ENCODE measurements at regions not wholly inside any gene's neighbourhood (a gene's known extent, or its start where the extent isn't known, plus 50 kb on each side); places are given as distances from the start of the nearest gene placed in this dataset.
A peak's percentile ranks its signal among the peaks of the same experiment; 100 is the strongest.

DNA sequence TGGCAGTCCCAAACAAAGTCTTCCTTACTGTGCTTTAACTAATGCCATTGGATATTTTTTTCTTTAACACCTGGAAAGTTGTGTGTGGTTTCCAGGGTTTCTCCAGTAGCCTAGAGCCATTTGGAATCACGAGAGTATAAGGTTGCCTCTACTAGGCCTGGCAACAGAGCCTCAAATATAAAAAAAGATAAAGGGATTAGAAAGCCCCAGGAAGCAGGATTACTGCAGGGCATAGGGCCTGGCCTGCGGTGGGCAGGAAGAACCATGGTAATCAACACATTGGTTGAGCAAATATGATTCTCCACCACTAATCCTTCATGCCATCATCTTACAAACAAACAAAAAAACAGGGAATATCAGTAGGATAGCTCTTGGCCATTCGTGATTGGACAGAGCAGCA, 177.8 kb upstream of the GGTLC1 start:
- no peak for DNase-seq

DNA sequence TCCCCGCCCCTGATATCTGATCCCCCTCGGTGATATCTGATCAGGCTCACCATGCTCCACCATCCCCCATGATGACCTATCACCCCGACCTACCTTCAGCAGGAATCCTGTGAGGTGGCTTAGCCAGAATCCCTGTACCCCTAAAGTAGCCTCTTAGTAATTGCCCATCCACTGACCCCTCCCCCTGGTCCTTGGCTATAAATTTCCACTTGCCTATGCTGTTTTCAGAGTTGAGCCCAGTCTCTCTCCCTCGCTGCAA, 177.5 kb upstream of the GGTLC1 start:
- no peak for DNase-seq

- DNase-seq, result no peak
Observed at GRCh38 chr20:24165301-24166122, 176.9 kb upstream of the GGTLC1 start.

DNA sequence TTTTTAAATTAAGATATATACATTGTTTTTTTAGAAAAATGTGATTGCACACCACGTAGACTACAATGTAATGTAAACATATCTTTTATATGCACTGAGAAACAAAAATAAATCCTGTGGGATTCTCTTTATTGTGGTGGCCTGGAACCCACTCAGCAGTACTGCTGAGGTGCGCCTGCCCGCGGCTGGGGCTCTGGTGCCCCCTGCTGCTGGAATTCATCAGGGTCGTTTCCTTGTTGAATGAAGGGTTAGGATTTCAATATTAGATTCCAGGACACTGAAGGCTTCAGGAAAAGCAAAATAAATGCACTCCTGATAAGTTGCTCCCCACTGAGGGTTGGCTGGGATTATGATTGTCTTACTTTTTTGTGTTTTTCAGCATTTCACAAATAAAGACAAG, 175.8 kb upstream of the GGTLC1 start:
- no peak for DNase-seq

GRCh38 chr20:24163506-24163905, 174.9 kb upstream of the GGTLC1 start:
- no peak for DNase-seq

DNA sequence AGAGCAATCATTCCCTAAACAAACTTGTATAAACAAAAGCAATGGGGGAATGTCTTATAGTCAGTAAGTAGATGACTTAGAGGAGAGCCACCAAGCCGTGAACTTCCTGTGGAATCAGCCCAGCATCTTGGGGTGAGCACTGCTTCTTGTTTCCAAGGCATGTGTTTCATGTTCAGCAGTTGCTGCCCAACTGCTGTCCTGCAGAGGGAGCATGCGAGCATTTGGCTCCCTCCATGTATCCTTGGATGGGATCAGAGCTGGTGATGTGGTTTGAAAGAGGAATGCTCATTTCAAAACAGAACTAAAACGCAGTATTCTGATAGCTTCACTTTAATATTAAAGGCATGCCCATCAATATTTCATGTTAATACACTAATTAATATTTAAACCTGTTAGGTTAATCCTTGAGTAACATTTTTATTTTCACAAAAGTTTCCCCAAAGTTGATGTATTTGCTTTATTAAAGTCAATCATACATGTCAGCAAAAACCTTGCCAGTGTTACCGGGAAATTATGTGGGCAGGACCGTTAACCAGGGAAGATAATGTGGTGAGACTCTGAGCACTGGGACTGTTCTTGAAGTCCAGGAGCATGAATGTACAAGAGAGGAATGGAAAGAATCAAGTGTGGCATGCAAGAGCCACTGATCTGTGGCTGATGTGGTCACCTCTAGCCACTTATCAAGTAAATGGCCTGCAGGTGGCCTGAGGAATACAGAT, 172.1 kb upstream of the GGTLC1 start:
- peak in 12 of 14 donors; percentile 1 to 43 (median 17) for DNase-seq

DNA sequence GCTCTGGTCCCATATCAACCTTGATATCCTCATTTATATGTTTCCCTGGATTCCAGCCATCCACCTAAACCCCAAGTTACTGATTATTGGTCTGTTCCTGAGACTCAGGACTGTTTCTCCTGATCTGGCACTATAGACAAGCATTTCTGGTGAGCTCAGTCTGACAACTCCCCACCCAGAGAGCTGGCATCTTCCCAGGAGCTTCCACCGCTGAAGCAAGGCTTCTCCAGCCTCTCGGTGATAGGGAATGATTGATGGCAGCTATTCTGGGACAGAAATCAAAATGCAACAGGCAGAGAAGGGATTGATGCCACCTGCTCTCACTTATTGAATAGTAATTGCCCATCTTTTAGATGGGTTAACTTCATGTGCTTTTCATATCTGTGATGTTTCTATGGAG, 169.7 kb upstream of the GGTLC1 start:
- DNase-seq, result no peak

DNA sequence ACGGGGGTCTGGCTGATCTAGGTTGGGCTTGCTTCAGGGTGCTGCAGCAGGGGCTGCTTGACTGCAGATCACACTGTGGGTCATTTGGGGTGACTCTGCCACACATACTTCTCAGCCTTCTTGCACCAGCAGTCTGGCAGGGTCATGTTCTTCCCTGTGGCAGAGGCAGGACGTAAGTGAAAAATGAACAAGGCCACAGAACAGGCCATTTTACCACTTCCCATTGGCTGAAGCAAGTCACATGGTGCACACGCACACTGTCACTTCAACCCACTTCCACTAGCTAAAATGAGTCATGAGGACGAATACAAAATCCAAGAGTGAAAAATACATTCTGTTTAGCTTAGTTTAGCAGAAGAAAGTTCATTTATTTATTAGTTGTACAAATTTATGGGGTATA, 168.6 kb upstream of the GGTLC1 start:
- no peak for DNase-seq

- DNase-seq, result no peak
Observed at GRCh38 chr20:24153101-24154040, 164.8 kb upstream of the GGTLC1 start.

DNA sequence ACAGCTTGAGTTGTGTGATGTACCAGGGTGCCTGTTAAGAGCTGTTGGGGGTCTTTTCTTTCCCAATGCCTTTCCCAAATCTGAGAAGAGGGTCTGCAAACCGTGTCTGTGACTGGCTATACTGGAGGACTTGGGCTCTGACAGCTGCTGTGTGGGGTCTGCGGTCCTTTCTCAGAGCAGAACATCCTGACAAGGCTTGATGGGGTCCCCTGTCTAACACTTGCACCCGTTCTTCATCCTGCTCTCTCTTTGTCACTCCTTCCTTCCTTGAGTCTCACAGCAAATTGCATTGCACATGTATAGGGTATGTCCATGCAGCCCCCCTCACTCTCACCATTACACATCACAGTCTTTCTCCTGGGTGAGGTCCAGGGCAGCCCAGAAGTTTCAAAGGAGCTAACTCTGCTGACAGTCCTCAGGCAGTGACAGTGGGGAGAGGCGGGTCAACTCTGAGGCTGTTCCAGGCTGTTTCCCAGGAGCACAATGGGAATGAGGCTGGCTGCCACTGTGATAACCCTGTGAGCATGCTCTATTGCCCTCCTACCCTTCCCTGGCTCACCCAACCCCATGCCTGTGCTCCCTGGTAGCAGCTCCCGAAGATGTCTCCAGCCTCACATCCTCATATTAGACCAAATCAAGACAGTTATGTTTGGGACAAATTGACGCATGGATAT, 163.2 kb upstream of the GGTLC1 start:
- DNase-seq, result no peak

DNA sequence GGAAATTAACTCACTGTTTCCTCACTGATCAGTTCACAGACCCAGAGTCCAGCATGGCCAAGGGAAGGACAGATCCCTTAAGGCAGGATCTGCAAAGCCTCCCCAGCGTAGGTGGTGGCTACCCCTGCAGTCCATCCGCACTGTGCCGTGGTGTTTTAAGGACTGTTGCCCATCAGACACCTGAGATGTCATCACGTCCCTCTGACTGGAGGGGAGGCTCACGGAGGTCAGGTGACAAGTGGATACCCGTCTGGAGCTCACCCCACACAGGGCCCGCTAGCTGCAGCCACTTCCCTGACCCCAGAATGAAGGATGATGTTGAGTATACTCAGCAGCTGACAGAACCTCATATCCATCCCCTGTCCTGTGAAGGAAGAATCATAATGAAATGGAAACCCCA, 161.8 kb upstream of the GGTLC1 start:
- no peak for DNase-seq

DNA sequence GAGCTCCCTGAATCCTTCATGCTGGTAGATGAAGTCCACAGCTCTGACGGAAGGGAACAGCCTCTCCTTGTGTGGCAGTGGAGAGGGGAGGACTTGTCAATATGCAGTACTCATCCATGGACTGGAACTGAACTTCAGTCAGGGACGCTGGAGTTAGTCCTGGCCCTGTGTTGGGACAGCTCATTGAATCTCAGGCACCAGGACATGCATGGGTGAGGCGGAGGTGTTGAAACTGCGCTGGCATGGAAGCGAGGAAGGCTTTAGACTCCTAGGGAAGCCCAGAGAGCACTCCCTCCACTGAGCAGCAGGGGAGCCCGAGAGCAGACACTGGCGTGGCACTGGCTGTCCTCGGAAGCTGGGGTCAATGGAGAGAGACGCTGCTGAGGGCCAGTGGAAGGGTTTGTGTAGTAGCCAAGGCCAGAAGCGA, 161.3 kb upstream of the GGTLC1 start:
- no peak for DNase-seq

- DNase-seq, result no peak
Observed at GRCh38 chr20:24149175-24149574, 160.6 kb upstream of the GGTLC1 start.

DNA sequence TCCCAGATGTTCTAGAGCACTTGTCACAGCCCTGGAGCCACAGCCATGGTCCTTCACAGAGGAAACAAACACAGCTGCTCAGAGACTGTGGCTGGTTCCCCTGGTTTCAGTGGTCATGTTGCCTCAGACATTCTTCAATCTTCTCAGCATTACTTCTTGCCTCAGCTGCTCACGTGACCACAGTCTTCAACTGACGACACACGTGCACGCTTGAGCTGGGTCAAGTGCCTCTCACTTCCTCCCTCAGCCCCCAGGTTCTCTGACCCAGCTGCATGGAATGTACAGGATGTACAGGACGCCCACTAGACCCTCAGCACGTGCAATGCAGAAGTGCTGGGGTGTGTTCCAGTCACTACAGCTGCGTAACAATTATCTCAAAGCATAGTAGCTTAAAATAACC, 159.8 kb upstream of the GGTLC1 start:
- DNase-seq, result no peak

DNA sequence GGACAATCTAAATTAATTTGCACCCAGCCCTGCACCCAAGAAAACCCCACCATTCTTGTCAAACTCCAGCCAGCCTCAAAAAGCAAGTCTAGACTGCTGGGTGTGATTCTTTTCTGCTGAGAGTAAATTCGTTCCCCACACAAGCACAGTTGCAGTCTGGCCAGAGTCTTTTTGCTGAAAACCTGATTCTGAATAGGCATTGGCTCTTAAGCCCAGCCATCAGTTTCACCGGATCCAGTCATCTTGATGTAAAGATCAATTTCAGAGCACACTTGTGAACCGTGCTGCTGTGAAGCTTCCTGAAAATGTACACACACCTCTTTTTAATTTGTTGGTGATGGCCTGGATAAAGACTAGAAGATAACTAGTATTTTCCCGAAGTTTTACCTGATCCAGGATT, 159.4 kb upstream of the GGTLC1 start:
- no peak for DNase-seq

- DNase-seq, result no peak
Observed at GRCh38 chr20:24147479-24147878, 158.9 kb upstream of the GGTLC1 start.

- DNase-seq, result no peak
Observed at GRCh38 chr20:24146231-24146634, 157.7 kb upstream of the GGTLC1 start.

- DNase-seq, result no peak
Observed at GRCh38 chr20:24144371-24144770, 155.8 kb upstream of the GGTLC1 start.

GRCh38 chr20:24141111-24141510, 152.5 kb upstream of the GGTLC1 start:
- DNase-seq, result no peak

DNA sequence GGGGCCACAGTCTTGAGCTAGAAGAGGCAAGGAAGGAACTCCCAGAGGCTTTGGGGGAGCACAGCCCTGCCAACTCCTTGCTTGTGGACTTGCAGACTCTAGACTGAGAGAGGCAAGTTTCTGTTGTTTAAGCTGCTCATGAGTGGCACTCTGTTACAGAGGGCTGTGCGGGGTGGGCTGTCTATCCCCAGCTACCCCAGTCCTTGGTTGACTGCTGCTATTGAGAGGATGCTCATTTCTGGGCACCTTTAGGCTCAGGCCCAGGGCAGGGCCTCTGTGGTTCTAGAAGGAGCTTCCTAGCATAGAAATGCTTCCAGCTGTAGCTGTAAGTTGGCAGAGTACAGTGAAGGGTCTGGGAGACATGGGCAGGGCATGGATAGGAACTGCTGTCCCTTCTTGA, 151.3 kb upstream of the GGTLC1 start:
- DNase-seq, result no peak

GRCh38 chr20:24138951-24139350, 150.4 kb upstream of the GGTLC1 start:
- no peak for DNase-seq

- DNase-seq, result no peak
Observed at GRCh38 chr20:24138196-24138857, 149.7 kb upstream of the GGTLC1 start.
